CD14-positive monocyte (primary cell): ENCODE measurements at regions not wholly inside any gene's neighbourhood (a gene's known extent, or its start where the extent isn't known, plus 50 kb on each side); places are given as distances from the start of the nearest gene placed in this dataset.

Source experiments
- DNase-seq, 3 donors: peaks; one replicate each; pipeline ENCODE4 v3.0.0-alpha.2; 2011 to 2022
- H2AFZ ChIP-seq: 2 replicates; pipeline ENCODE4 v1.6.0; 2012; ENCODE audit warnings: mild to moderate bottlenecking, low read depth, low read length, inconsistent platforms; ENCODE audit not compliant: insufficient read depth, poor library complexity, severe bottlenecking
- H3K27ac ChIP-seq, 2 donors: 1 replicate in 1 of 2; 2 replicates in 1 of 2; pipeline ENCODE4 v1.5.1; 2012 to 2013; ENCODE audit warnings: low read length in 2 of 2, control low read depth in 1 of 2, inconsistent platforms in 1 of 2, low read depth in 1 of 2, mild to moderate bottlenecking in 1 of 2
- H3K27me3 ChIP-seq, 2 donors: one replicate each; pipeline versions ENCODE4 v1.6.0 to v1.6.1; 2011 to 2013; ENCODE audit warnings: low read length in 2 of 2; ENCODE audit not compliant: control insufficient read depth in 2 of 2, insufficient read depth in 2 of 2
- H3K36me3 ChIP-seq, 2 donors: replicated peaks in 1 of 2; 1 replicate in 1 of 2; 2 replicates in 1 of 2; pipeline versions ENCODE4 v1.5.1 to v1.6.1; 2012 to 2013; ENCODE audit warnings: low read length in 2 of 2, control low read depth in 1 of 2, inconsistent platforms in 1 of 2, mild to moderate bottlenecking in 1 of 2; ENCODE audit not compliant: insufficient read depth in 2 of 2, control insufficient read depth in 1 of 2
- H3K4me1 ChIP-seq, 2 donors: 1 replicate in 1 of 2; 2 replicates in 1 of 2; pipeline versions ENCODE4 v1.5.1 to v1.6.1; 2012 to 2013; ENCODE audit warnings: low read length in 2 of 2, control low read depth in 1 of 2, inconsistent platforms in 1 of 2, mild to moderate bottlenecking in 1 of 2, moderate library complexity in 1 of 2; ENCODE audit not compliant: insufficient read depth in 2 of 2, control insufficient read depth in 1 of 2
- H3K4me2 ChIP-seq: replicated peaks from 2 replicates; pipeline ENCODE3; 2012; ENCODE audit warnings: low read length, moderate library complexity, mild to moderate bottlenecking; ENCODE audit not compliant: poor library complexity, severe bottlenecking; ENCODE audit errors: extremely low read depth
- H3K4me3 ChIP-seq, 3 experiments: fragments of 200-600 bp in 1 of 3; sonication (generic) in 1 of 3; replicated peaks in 1 of 3; 1 replicate in 2 of 3; 2 replicates in 1 of 3; pipeline ENCODE4 v1.5.1; 2011 to 2013; ENCODE audit warnings: low read length in 3 of 3, mild to moderate bottlenecking in 3 of 3, control low read depth in 2 of 3, low read depth in 2 of 3, inconsistent platforms in 1 of 3, moderate library complexity in 1 of 3
- H3K79me2 ChIP-seq: 2 replicates; pipeline ENCODE4 v1.6.0; 2012; ENCODE audit warnings: mild to moderate bottlenecking, control low read depth, inconsistent platforms, low read length, moderate library complexity; ENCODE audit not compliant: insufficient read depth
- H3K9ac ChIP-seq: 2 replicates; pipeline ENCODE4 v1.6.0; 2017; ENCODE audit warnings: low read length, mild to moderate bottlenecking; ENCODE audit not compliant: insufficient read depth, poor library complexity, severe bottlenecking
- H3K9me3 ChIP-seq, 2 donors: replicated peaks in 1 of 2; 1 replicate in 1 of 2; 2 replicates in 1 of 2; pipeline versions ENCODE4 v1.5.1 to v1.6.1; 2012 to 2013; ENCODE audit warnings: low read length in 2 of 2, control low read depth in 1 of 2; ENCODE audit not compliant: control insufficient read depth in 1 of 2, insufficient read depth in 1 of 2
- H4K20me1 ChIP-seq: 2 replicates; pipeline ENCODE4 v1.6.0; 2012; ENCODE audit warnings: mild to moderate bottlenecking, low read length, control low read depth, moderate library complexity; ENCODE audit not compliant: insufficient read depth
- H3K27ac Mint-ChIP-seq, 7 donors: one replicate each; pipeline ENCODE4 v1.8.0; 2020; ENCODE audit warnings: mild to moderate bottlenecking in 7 of 7, mixed read lengths in 7 of 7, moderate library complexity in 6 of 7, inconsistent platforms in 2 of 7
- H3K27me3 Mint-ChIP-seq, 3 donors: one replicate each; pipeline ENCODE4 v1.8.0; 2021 to 2022; ENCODE audit warnings: low read depth in 3 of 3, mild to moderate bottlenecking in 3 of 3, mixed read lengths in 3 of 3, moderate library complexity in 3 of 3, inconsistent platforms in 1 of 3
- H3K36me3 Mint-ChIP-seq, 2 donors: one replicate each; pipeline ENCODE4 v1.8.0; 2020; ENCODE audit warnings: mixed read lengths in 2 of 2, inconsistent platforms in 1 of 2, mild to moderate bottlenecking in 1 of 2
- H3K4me1 Mint-ChIP-seq: one replicate; pipeline ENCODE4 v1.8.0; 2020; ENCODE audit warnings: mild to moderate bottlenecking, mixed read lengths
- H3K4me3 Mint-ChIP-seq, 2 donors: one replicate each; pipeline ENCODE4 v1.8.0; 2020; ENCODE audit warnings: mild to moderate bottlenecking in 2 of 2, mixed read lengths in 2 of 2, moderate library complexity in 1 of 2
- H3K9me3 Mint-ChIP-seq, 7 donors: one replicate each; pipeline ENCODE4 v1.8.0; 2020 to 2022; ENCODE audit warnings: mixed read lengths in 7 of 7, mild to moderate bottlenecking in 6 of 7, moderate library complexity in 6 of 7, inconsistent platforms in 2 of 7
- CTCF ChIP-seq: fragments of 200-600 bp; IDR thresholded peaks from one replicate; pipeline ENCODE4 v1.8.0; 2022; ENCODE audit warnings: antibody characterized with exemption, mild to moderate bottlenecking
- WGBS: methylation state at CpG from one replicate; pipeline ENCODE4 v1.1.5; 2013; ENCODE audit warnings: missing lambda C conversion rate; ENCODE audit not compliant: insufficient coverage; 5-methylcytosine and 5-hydroxymethylcytosine counted together
- intact Hi-C, 2 donors: fragments of 100-400 bp; cut with micrococcal nuclease; formaldehyde crosslinking; loops; one replicate each; pipeline versions ENCODE4 v1.15.0 to v1.15.1; 2023

DNA sequence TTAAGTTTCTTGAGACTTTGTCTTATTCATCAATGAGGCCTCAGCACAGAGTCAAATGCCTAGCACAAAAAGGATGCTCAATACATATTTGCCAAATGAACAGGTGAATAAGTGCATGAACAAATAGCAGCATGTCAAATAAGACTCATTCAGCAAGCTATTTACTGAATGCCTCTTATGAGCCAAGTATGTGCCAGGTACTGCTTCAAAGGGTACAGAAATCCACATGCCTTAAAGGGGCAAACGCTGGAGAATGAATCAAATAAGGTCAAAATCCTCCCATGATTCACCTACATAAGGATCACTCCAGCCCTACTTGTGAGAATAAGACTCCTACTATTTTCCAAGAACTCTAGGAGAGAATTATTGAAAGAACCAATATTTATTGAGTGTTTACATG, 260.2 kb upstream of the CPEB2 start:
- no peaks in the 10 kb centered on the region for H3K79me2 ChIP-seq
- no CpG with 5 or more reads among the region's 1 CpG for WGBS
- no peaks in the 10 kb centered on the region for H4K20me1 ChIP-seq
- H3K4me2 ChIP-seq, result no peak overlapping the region
- H3K27ac Mint-ChIP-seq, result no peak overlapping the region
- H3K4me3 Mint-ChIP-seq, result no peak overlapping the region
- H3K9me3 Mint-ChIP-seq, result peaks cover 0 to 5% (median 0%) of the 10 kb centered on the region in 7 donors
- no peak overlapping the region for H3K27ac ChIP-seq
- H3K36me3 ChIP-seq, result no peaks in the 10 kb centered on the region
- no peaks in the 10 kb centered on the region for H3K36me3 Mint-ChIP-seq
- intact Hi-C loops, result no loop called here
- H3K27me3 ChIP-seq, result no peaks in the 10 kb centered on the region
- H2AFZ ChIP-seq, result no peak overlapping the region
- no peak for DNase-seq
- H3K4me1 Mint-ChIP-seq, result no peaks in the 10 kb centered on the region
- H3K4me3 ChIP-seq, result no peak overlapping the region
- no peak overlapping the region for H3K9ac ChIP-seq
- TF ChIP-seq CTCF, result no peak
- H3K4me1 ChIP-seq, result no peaks in the 10 kb centered on the region
- no peaks in the 10 kb centered on the region for H3K9me3 ChIP-seq
- peaks cover 0 to 1% (median 0%) of the 10 kb centered on the region in 3 donors for H3K27me3 Mint-ChIP-seq

GRCh38 chr4:14743172-14743571, 259.1 kb upstream of the CPEB2 start:
- Mint-ChIP-seq H3K4me1 (no peaks in the 10 kb centered on the region), H3K4me3 (no peak overlapping the region), H3K9me3 (peaks cover 0 to 4% (median 0%) of the 10 kb centered on the region in 7 donors), H3K27me3 (peaks cover 0 to 2% (median 0%) of the 10 kb centered on the region in 3 donors), H3K36me3 (no peaks in the 10 kb centered on the region), H3K27ac (no peak overlapping the region)
- H3K36me3 ChIP-seq, result no peaks in the 10 kb centered on the region
- intact Hi-C loops, result no loop called here
- H4K20me1 ChIP-seq, result no peaks in the 10 kb centered on the region
- no peaks in the 10 kb centered on the region for H3K4me1 ChIP-seq
- H3K9me3 ChIP-seq, result no peaks in the 10 kb centered on the region
- H3K9ac ChIP-seq, result no peak overlapping the region
- H3K4me3 ChIP-seq, result no peak overlapping the region
- H3K4me2 ChIP-seq, result no peak overlapping the region
- H3K27ac ChIP-seq, result no peak overlapping the region
- no peak for TF ChIP-seq CTCF
- no peak overlapping the region for H2AFZ ChIP-seq
- no peaks in the 10 kb centered on the region for H3K27me3 ChIP-seq
- no peaks in the 10 kb centered on the region for H3K79me2 ChIP-seq
- no peak for DNase-seq
- 92% methylated on average over 2 of the region's 5 CpGs for whole genome bisulfite sequencing
